NCI-H2081 (cell line): ENCODE measurements at regions not wholly inside any gene's neighbourhood (a gene's known extent, or its start where the extent isn't known, plus 50 kb on each side); places are given as distances from the start of the nearest gene placed in this dataset.
"Not testable (repeated sequence)": the region's sequence is repeated elsewhere in the genome, so short reads cannot be mapped to it uniquely, and the experiment has no call there.

ENCODE experiments used
- DNase-seq, 2 experiments: peaks; one replicate each; lab custom pipeline; 2025; lab: John Stamatoyannopoulos, UW

GRCh38 chr13:111501596-111502535 is 181.4 kb downstream of the TEX29 start:
- not testable (repeated sequence) for DNase-seq

- no peak for DNase-seq
These were observed 182.5 kb downstream of the TEX29 start for GRCh38 chr13:111502957-111503356.

GRCh38 chr13:111503376-111503775 is 182.9 kb downstream of the TEX29 start:
- no peak for DNase-seq

GRCh38 chr13:111503905-111504695 is 183.7 kb downstream of the TEX29 start:
- no peak for DNase-seq

- no peak for DNase-seq
These were observed 184.8 kb downstream of the TEX29 start for GRCh38 chr13:111505175-111505777.

- DNase-seq: no peak
These were observed 185.7 kb downstream of the TEX29 start for GRCh38 chr13:111506125-111506524.

GRCh38 chr13:111506621-111507020 is 186.2 kb downstream of the TEX29 start:
- DNase-seq: no peak

GRCh38 chr13:111508164-111508870 is 187.9 kb downstream of the TEX29 start:
- DNase-seq: no peak

- no peak for DNase-seq
These were observed 188.6 kb downstream of the TEX29 start for GRCh38 chr13:111508902-111509509.

- no peak for DNase-seq
These were observed 190.2 kb downstream of the TEX29 start for GRCh38 chr13:111510502-111511218.

GRCh38 chr13:111511219-111511732 is 190.8 kb downstream of the TEX29 start:
- DNase-seq: no peak

GRCh38 chr13:111511805-111512504 is 191.5 kb downstream of the TEX29 start:
- no peak for DNase-seq

- no peak for DNase-seq
These were observed 192.3 kb downstream of the TEX29 start for GRCh38 chr13:111512707-111513106.

GRCh38 chr13:111513766-111514609 is 193.5 kb downstream of the TEX29 start:
- no peak for DNase-seq

GRCh38 chr13:111514610-111515306 is 194.3 kb downstream of the TEX29 start:
- DNase-seq: no peak

GRCh38 chr13:111515307-111515617 is 194.8 kb downstream of the TEX29 start:
- DNase-seq: no peak

GRCh38 chr13:111515635-111516034 is 195.2 kb downstream of the TEX29 start:
- DNase-seq: no peak
